WERI-Rb-1 (cell line): ENCODE measurements at regions not wholly inside any gene's neighbourhood (a gene's known extent, or its start where the extent isn't known, plus 50 kb on each side); places are given as distances from the start of the nearest gene placed in this dataset.

Source experiments
- DNase-seq: peaks from one replicate; pipeline ENCODE4 v3.0.0-alpha.2; 2020
- H3K27ac ChIP-seq: fragments of 250-450 bp; sonication (Bioruptor Pico); 2 replicates; pipeline ENCODE4 v1.5.1; 2020; ENCODE audit warnings: mild to moderate bottlenecking, moderate library complexity
- H3K27me3 ChIP-seq: fragments of 250-450 bp; sonication (Bioruptor Pico); 2 replicates; pipeline ENCODE4 v1.5.1; 2021; ENCODE audit warnings: mild to moderate bottlenecking, low read depth, moderate library complexity; ENCODE audit not compliant: insufficient read depth, severe bottlenecking
- H3K36me3 ChIP-seq: fragments of 250-450 bp; sonication (Bioruptor Pico); 2 replicates; pipeline ENCODE4 v1.5.1; 2020; ENCODE audit warnings: mild to moderate bottlenecking, moderate library complexity
- H3K4me3 ChIP-seq: 2 replicates; pipeline ENCODE4 v1.5.1; 2011; ENCODE audit warnings: low read depth, mild to moderate bottlenecking, control low read depth, low read length
- H3K9me3 ChIP-seq: fragments of 250-450 bp; sonication (Bioruptor Pico); 2 replicates; pipeline ENCODE4 v1.5.1; 2021; ENCODE audit warnings: mild to moderate bottlenecking, moderate library complexity; ENCODE audit not compliant: severe bottlenecking
- CTCF ChIP-seq: IDR thresholded peaks from 2 replicates; pipeline ENCODE4 v1.5.1; 2011; ENCODE audit warnings: low read depth, mild to moderate bottlenecking, control low read depth, inconsistent platforms, low read length

- Histone ChIP-seq H3K27ac (no peak overlapping the region), H3K36me3 (no peaks in the 10 kb centered on the region), H3K27me3 (no peaks in the 10 kb centered on the region), H3K9me3 (no peaks in the 10 kb centered on the region), H3K4me3 (no peak overlapping the region)
- DNase-seq, result no peak
- no peak for TF ChIP-seq CTCF
Measured at GRCh38 chr12:40431169-40431568, 206.4 kb downstream of the LRRK2 start.

- DNase-seq, result no peak
- TF ChIP-seq CTCF, result no peak
Measured at GRCh38 chr12:40435251-40435650, 210.5 kb downstream of the LRRK2 start.

GRCh38 chr12:40435951-40436350 lies 211.2 kb downstream of the LRRK2 start:
- no peaks in the 10 kb centered on the region for H3K27me3 ChIP-seq
- no peak for DNase-seq
- no peak overlapping the region for H3K27ac ChIP-seq
- no peaks in the 10 kb centered on the region for H3K9me3 ChIP-seq
- TF ChIP-seq CTCF, result no peak
- H3K4me3 ChIP-seq, result no peak overlapping the region
- H3K36me3 ChIP-seq, result no peaks in the 10 kb centered on the region

More at GRCh38 chr12:40435251-40435650, 210.5 kb downstream of the LRRK2 start:
- Histone ChIP-seq H3K4me3 (no peak overlapping the region), H3K9me3 (no peaks in the 10 kb centered on the region), H3K27me3 (no peaks in the 10 kb centered on the region), H3K27ac (no peak overlapping the region), H3K36me3 (no peaks in the 10 kb centered on the region)

GRCh38 chr12:40436564-40436963 lies 211.8 kb downstream of the LRRK2 start:
- DNase-seq, result no peak

GRCh38 chr12:40439771-40440492 lies 215.1 kb downstream of the LRRK2 start:
- H3K36me3 ChIP-seq, result no peaks in the 10 kb centered on the region
- no peaks in the 10 kb centered on the region for H3K9me3 ChIP-seq
- TF ChIP-seq CTCF, result no peak
- H3K27me3 ChIP-seq, result no peaks in the 10 kb centered on the region
- no peak overlapping the region for H3K4me3 ChIP-seq
- DNase-seq, result no peak
- H3K27ac ChIP-seq, result no peak overlapping the region

More at GRCh38 chr12:40436564-40436963, 211.8 kb downstream of the LRRK2 start:
- TF ChIP-seq CTCF, result no peak
- no peak overlapping the region for H3K4me3 ChIP-seq
- no peaks in the 10 kb centered on the region for H3K27me3 ChIP-seq
- no peaks in the 10 kb centered on the region for H3K36me3 ChIP-seq
- no peaks in the 10 kb centered on the region for H3K9me3 ChIP-seq
- H3K27ac ChIP-seq, result no peak overlapping the region

- Histone ChIP-seq H3K27me3 (no peaks in the 10 kb centered on the region), H3K4me3 (no peak overlapping the region), H3K9me3 (no peaks in the 10 kb centered on the region), H3K36me3 (no peaks in the 10 kb centered on the region), H3K27ac (no peak overlapping the region)
- no peak for TF ChIP-seq CTCF
- no peak for DNase-seq
Measured at GRCh38 chr12:40444174-40444573, 219.4 kb downstream of the LRRK2 start.
